ENCODE measurements at regions not wholly inside any gene's neighbourhood (a gene's known extent, or its start where the extent isn't known, plus 50 kb on each side); places are given as distances from the start of the nearest gene placed in this dataset.

- Histone ChIP-seq H2BK12ac (ENCODE audit: low read depth, low read length) (no peak overlapping the region), H4K5ac (ENCODE audit: insufficient read length, low read depth, low read length) (no peak overlapping the region), H3K27ac (ENCODE audit: low read depth, low read length) (no peak overlapping the region), H3K27me3 (replicated peaks in 1 of 4; ENCODE audit: control insufficient read depth in 3 of 4, extremely low read depth in 1 of 4, insufficient read depth in 3 of 4, low read length in 3 of 4) (no peaks in the 10 kb centered on the region), H3K9me3 (ENCODE audit: insufficient read depth in 2 of 2, low read depth in 1 of 2, low read length in 1 of 2) (no peaks in the 10 kb centered on the region), H3K14ac (ENCODE audit: insufficient read length) (no peak overlapping the region), H2BK120ac (replicated peaks; ENCODE audit: low read depth, low read length) (no peak overlapping the region), H3K18ac (ENCODE audit: extremely low read depth, low read length) (no peak overlapping the region), H2BK15ac (ENCODE audit: low read length) (no peak overlapping the region), H4K8ac (ENCODE audit: extremely low read depth, insufficient read depth, low read length) (no peak overlapping the region), H2BK5ac (ENCODE audit: low read depth, low read length) (no peak overlapping the region), H3K4me2 (ENCODE audit: insufficient read depth in 1 of 2, low read depth in 2 of 2, low read length in 2 of 2) (no peak overlapping the region), H2AK5ac (ENCODE audit: low read depth, low read length) (no peak overlapping the region), H2AFZ (ENCODE audit: low read length) (no peak overlapping the region), H3K4me1 (replicated peaks in 1 of 4; ENCODE audit: control insufficient read depth in 3 of 4, insufficient read depth in 4 of 4, low read length in 3 of 4) (no peaks in the 10 kb centered on the region), H2BK20ac (ENCODE audit: low read length) (no peak overlapping the region), H3K56ac (replicated peaks; ENCODE audit: insufficient read length, low read depth, low read length) (no peak overlapping the region), H3K79me1 (ENCODE audit: low read depth, low read length) (no peaks in the 10 kb centered on the region), H3K23ac (ENCODE audit: insufficient read length) (no peak overlapping the region), H3K4me3 (ENCODE audit: extremely low read depth in 1 of 4, insufficient read depth in 2 of 4, low read depth in 3 of 4, low read length in 4 of 4) (no peak overlapping the region), H3K23me2 (ENCODE audit: low read depth, low read length) (no peaks in the 10 kb centered on the region), H4K20me1 (replicated peaks in 1 of 2; ENCODE audit: control insufficient read depth in 1 of 2, insufficient read depth in 2 of 2, low read length in 2 of 2) (no peaks in the 10 kb centered on the region), H3K79me2 (ENCODE audit: control insufficient read depth in 1 of 2, insufficient read depth in 2 of 2, low read length in 2 of 2) (no peaks in the 10 kb centered on the region), H4K91ac (replicated peaks; ENCODE audit: insufficient read length, low read length) (no peak overlapping the region), H3K4ac (replicated peaks; ENCODE audit: insufficient read length, low read depth, low read length) (no peak overlapping the region), H3K36me3 (ENCODE audit: control insufficient read depth in 2 of 4, insufficient read depth in 4 of 4, low read length in 3 of 4) (no peaks in the 10 kb centered on the region), H3K9ac (replicated peaks in 1 of 4; ENCODE audit: extremely low read depth in 1 of 4, low read depth in 3 of 4, low read length in 3 of 4) (no peak overlapping the region)
- TF ChIP-seq YY1 (IDR thresholded peaks at IDR 0.05; ENCODE audit: low read depth, low read length): no peak
- TF ChIP-seq TEAD4 (IDR thresholded peaks at IDR 0.05; ENCODE audit: low read depth, low read length): no peak
- no peak for TF ChIP-seq TAF1 (IDR thresholded peaks at IDR 0.05; ENCODE audit: low read depth, low read length)
- no peak for TF ChIP-seq MAFK (IDR thresholded peaks at IDR 0.05; ENCODE audit: low read depth, low read length)
- TF ChIP-seq EZH2 (IDR thresholded peaks at IDR 0.05; ENCODE audit: low read depth, low read length, severe bottlenecking): no peak
- no peak for TF ChIP-seq POLR2A (IDR thresholded peaks at IDR 0.05; ENCODE audit: control extremely low read depth in 1 of 2, low read depth in 2 of 2, low read length in 2 of 2)
- no peak for TF ChIP-seq KDM1A (IDR thresholded peaks at IDR 0.05; ENCODE audit: borderline replicate concordance, low read length)
- no peak for TF ChIP-seq RXRA (IDR thresholded peaks at IDR 0.05; ENCODE audit: insufficient read depth, low read depth, low read length)
- TF ChIP-seq NRF1 (IDR thresholded peaks at IDR 0.05; ENCODE audit: low read depth, low read length): no peak
- no peak for TF ChIP-seq BRCA1 (IDR thresholded peaks at IDR 0.05; ENCODE audit: low read depth, low read length)
- no peak for FAIRE-seq
- WGBS, 2 experiments (ENCODE audit: extremely low coverage in 1 of 2, insufficient coverage in 1 of 2, insufficient read length in 1 of 2, insufficient replicate concordance in 2 of 2, low coverage in 1 of 2, low lambda C conversion rate in 2 of 2, missing lambda C conversion rate in 1 of 2): 95% methylated on average over 1 of the region's 1 CpG; no CpG with 5 or more reads in 1 of the 2 experiments
- POLR2A ChIA-PET (ENCODE audit: partially characterized antibody): interaction anchor here (1.3 kb wide), 1 partner anchor 27 kb away, joined by 4 read pairs; no protein-coding TSS in a partner anchor
- DNase-seq (ENCODE audit: low read depth in 1 of 2, low spot score in 2 of 2): no peak
- CTCF ChIA-PET (ENCODE audit: partially characterized antibody): interaction anchor here (0.7 to 2.8 kb wide), 4 partner anchors 10 to 16 kb away, joined by 3 to 13 read pairs (median 4); no protein-coding TSS in a partner anchor
Measured at GRCh38 chr11:22555881-22556280, 69.7 kb downstream of the FANCF start.

All from H1 (cell line).